NCI-H510A treated with DMSO at 0.1 percent for 48 hours (cell line): ENCODE measurements at regions not wholly inside any gene's neighbourhood (a gene's known extent, or its start where the extent isn't known, plus 50 kb on each side); places are given as distances from the start of the nearest gene placed in this dataset.
"Not testable (repeated sequence)": the region's sequence is repeated elsewhere in the genome, so short reads cannot be mapped to it uniquely, and the experiment has no call there.

Experiments
- DNase-seq: peaks from one replicate; lab custom pipeline; 2025; lab: John Stamatoyannopoulos, UW

- DNase-seq = no peak
These were observed 732.6 kb downstream of the RERGL start for GRCh38 chr12:17357396-17357795.

GRCh38 chr12:17352164-17352563 is 737.8 kb downstream of the RERGL start:
- DNase-seq = no peak

GRCh38 chr12:17348311-17348710 is 741.7 kb downstream of the RERGL start:
- DNase-seq = no peak

GRCh38 chr12:17344649-17345048 is 738.7 kb upstream of the LMO3 start:
- peak; percentile 12 for DNase-seq

GRCh38 chr12:17342381-17342961 is 736.5 kb upstream of the LMO3 start:
- no peak for DNase-seq

GRCh38 chr12:17335487-17335886 is 729.5 kb upstream of the LMO3 start:
- no peak for DNase-seq

- no peak for DNase-seq
These were observed 728.8 kb upstream of the LMO3 start for GRCh38 chr12:17334784-17335183.

- no peak for DNase-seq
These were observed 727.3 kb upstream of the LMO3 start for GRCh38 chr12:17333287-17333686.

- no peak for DNase-seq
These were observed 720.7 kb upstream of the LMO3 start for GRCh38 chr12:17326649-17327048.

GRCh38 chr12:17322090-17322489 is 716.1 kb upstream of the LMO3 start:
- DNase-seq = no peak

GRCh38 chr12:17304503-17305347 is 698.8 kb upstream of the LMO3 start:
- no peak for DNase-seq

- DNase-seq = peak; percentile 5
These were observed 696.0 kb upstream of the LMO3 start for GRCh38 chr12:17302001-17302400.

- no peak for DNase-seq
These were observed 695.6 kb upstream of the LMO3 start for GRCh38 chr12:17301544-17301943.

- DNase-seq = no peak
These were observed 690.9 kb upstream of the LMO3 start for GRCh38 chr12:17296882-17297281.

GRCh38 chr12:17286874-17287273 is 680.9 kb upstream of the LMO3 start:
- DNase-seq = no peak

- DNase-seq = no peak
These were observed 678.9 kb upstream of the LMO3 start for GRCh38 chr12:17284873-17285272.

GRCh38 chr12:17283563-17283962 is 677.6 kb upstream of the LMO3 start:
- no peak for DNase-seq

- DNase-seq = not testable (repeated sequence)
These were observed 676.2 kb upstream of the LMO3 start for GRCh38 chr12:17282169-17282568.

GRCh38 chr12:17278946-17279345 is 673.0 kb upstream of the LMO3 start:
- DNase-seq = no peak

- no peak for DNase-seq
These were observed 670.2 kb upstream of the LMO3 start for GRCh38 chr12:17276196-17276595.

- no peak for DNase-seq
These were observed 660.9 kb upstream of the LMO3 start for GRCh38 chr12:17266856-17267255.

GRCh38 chr12:17264603-17265002 is 658.6 kb upstream of the LMO3 start:
- no peak for DNase-seq

- DNase-seq = no peak
These were observed 633.9 kb upstream of the LMO3 start for GRCh38 chr12:17239874-17240273.

- DNase-seq = no peak
These were observed 630.0 kb upstream of the LMO3 start for GRCh38 chr12:17235996-17236395.
